GM06990 (cell line): ENCODE measurements at regions not wholly inside any gene's neighbourhood (a gene's known extent, or its start where the extent isn't known, plus 50 kb on each side); places are given as distances from the start of the nearest gene placed in this dataset.

Experiments used
- DNase-seq: peaks from one replicate; pipeline ENCODE4 v3.0.0-alpha.2; 2011; ENCODE audit not compliant: insufficient read length; ENCODE audit errors: extremely low read depth
- H3K27me3 ChIP-seq: replicated peaks from 2 replicates; pipeline ENCODE4 v1.6.0; 2011; ENCODE audit warnings: low read length; ENCODE audit not compliant: control insufficient read depth, insufficient read depth
- H3K36me3 ChIP-seq: 2 replicates; pipeline ENCODE4 v1.5.1; 2011; ENCODE audit warnings: low read length; ENCODE audit not compliant: control insufficient read depth, insufficient read depth
- H3K4me3 ChIP-seq: replicated peaks from 2 replicates; pipeline ENCODE4 v1.5.1; 2011; ENCODE audit warnings: low read depth, mild to moderate bottlenecking, control low read depth, low read length
- CTCF ChIP-seq: IDR thresholded peaks from 2 replicates; pipeline ENCODE4 v1.5.1; 2011; ENCODE audit warnings: low read length, control low read depth, mild to moderate bottlenecking, inconsistent platforms; ENCODE audit not compliant: insufficient read depth, poor library complexity, severe bottlenecking

GRCh38 chr15:100824211-100824610 lies 55.4 kb upstream of the ALDH1A3 start:
- H3K27me3 ChIP-seq = no peaks in the 10 kb centered on the region; the same call in none of the 2 replicates
- TF ChIP-seq CTCF = no peak
- no peak overlapping the region for H3K4me3 ChIP-seq
- DNase-seq = no peak
- H3K36me3 ChIP-seq = no peaks in the 10 kb centered on the region

- Histone ChIP-seq H3K36me3 (no peaks in the 10 kb centered on the region), H3K4me3 (no peak overlapping the region), H3K27me3 (no peaks in the 10 kb centered on the region)
- TF ChIP-seq CTCF = no peak
- DNase-seq = no peak
Measured at GRCh38 chr15:100829457-100829856, 50.2 kb upstream of the ALDH1A3 start.
